Activated CD8-positive, alpha-beta memory T cell treated with anti-CD3 and anti-CD28 coated beads, Interleukin-2, amount 10 ng/mL, durations not matched to agents 7 days and 5 days (primary cell): ENCODE measurements at regions not wholly inside any gene's neighbourhood (a gene's known extent, or its start where the extent isn't known, plus 50 kb on each side); places are given as distances from the start of the nearest gene placed in this dataset.

Source experiments
- ATAC-seq: fragments of 150-1000 bp; cut with Tn5 transposase; one replicate; pipeline ENCODE4 v1.10.0; 2021; ENCODE audit warnings: moderate library complexity
- CTCF ChIA-PET: fragments of 350-600 bp; sonication (Branson Sonifier 250); formaldehyde crosslinking; loops from one replicate; lab custom pipeline; 2021; ENCODE audit warnings: antibody characterized with exemption; lab: Charles Lee
- DNase-seq: peaks from one replicate; pipeline ENCODE4 v3.0.0-alpha.2; 2020
- H3K27ac Mint-ChIP-seq: one replicate; pipeline ENCODE4 v1.8.0; 2021; ENCODE audit warnings: mild to moderate bottlenecking, mixed read lengths
- H3K27me3 Mint-ChIP-seq: one replicate; pipeline ENCODE4 v1.8.0; 2021; ENCODE audit warnings: mixed read lengths
- H3K36me3 Mint-ChIP-seq: one replicate; pipeline ENCODE4 v1.8.0; 2021; ENCODE audit warnings: mild to moderate bottlenecking, mixed read lengths
- H3K4me1 Mint-ChIP-seq: one replicate; pipeline ENCODE4 v1.8.0; 2021; ENCODE audit warnings: mixed read lengths
- H3K4me3 Mint-ChIP-seq: one replicate; pipeline ENCODE4 v1.8.0; 2021; ENCODE audit warnings: mild to moderate bottlenecking, moderate library complexity, mixed read lengths
- H3K9me3 Mint-ChIP-seq: one replicate; pipeline ENCODE4 v1.8.0; 2022; ENCODE audit warnings: low read depth, mixed read lengths

DNA sequence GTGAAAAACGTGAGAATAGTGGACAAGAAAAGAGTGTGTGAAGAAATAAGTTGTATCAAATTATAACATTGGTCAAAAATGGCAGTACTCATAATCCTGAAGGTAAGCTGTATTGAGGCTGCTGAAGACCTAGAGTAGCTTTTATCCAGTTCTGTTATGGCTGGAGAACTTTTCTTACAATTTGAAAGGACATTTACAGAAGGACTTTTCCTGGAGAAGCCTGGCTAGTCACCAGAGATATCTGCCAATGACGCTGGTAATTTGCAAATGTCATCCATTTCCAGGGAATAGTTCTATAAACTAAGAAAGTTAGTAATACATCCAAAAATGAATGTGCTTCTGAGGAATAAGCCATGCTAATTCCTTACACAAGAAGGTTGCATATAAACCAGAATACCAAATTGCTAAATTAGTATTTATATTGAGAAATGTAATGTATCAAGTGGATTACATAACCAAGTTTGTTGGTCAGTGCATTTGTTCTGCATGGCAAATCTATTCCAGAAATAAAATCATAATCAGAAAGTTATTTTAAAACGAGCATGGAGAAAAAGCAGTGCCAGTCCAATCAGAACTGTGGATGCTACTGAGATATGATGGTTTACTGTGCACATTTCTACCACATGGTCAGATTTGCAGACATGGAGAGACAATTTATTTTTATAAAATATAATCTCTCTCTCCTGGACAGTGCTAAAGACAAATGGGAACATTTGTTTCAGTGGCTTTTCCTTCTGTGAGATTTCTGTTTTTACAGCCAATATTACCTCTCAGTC lies 743.7 kb upstream of the HS3ST1 start:
- no peaks in the 10 kb centered on the region for H3K27me3 Mint-ChIP-seq
- DNase-seq (no peak), ATAC-seq (no peak)
- no peaks in the 10 kb centered on the region for H3K36me3 Mint-ChIP-seq
- no peaks in the 10 kb centered on the region for H3K4me1 Mint-ChIP-seq
- no peak overlapping the region for H3K4me3 Mint-ChIP-seq
- H3K9me3 Mint-ChIP-seq: peaks cover 2% of the 10 kb centered on the region
- no peak overlapping the region for H3K27ac Mint-ChIP-seq
- CTCF ChIA-PET: no interaction called here

GRCh38 chr4:12170308-12170707 lies 741.6 kb upstream of the HS3ST1 start:
- Mint-ChIP-seq H3K4me1 (no peaks in the 10 kb centered on the region), H3K27ac (no peak overlapping the region), H3K9me3 (peaks cover 4% of the 10 kb centered on the region), H3K27me3 (no peaks in the 10 kb centered on the region), H3K4me3 (no peak overlapping the region), H3K36me3 (no peaks in the 10 kb centered on the region)
- CTCF ChIA-PET: no interaction called here
- ATAC-seq (no peak), DNase-seq (no peak)

GRCh38 chr4:12165616-12166015 lies 736.9 kb upstream of the HS3ST1 start:
- CTCF ChIA-PET: no interaction called here
- Mint-ChIP-seq H3K4me3 (no peak overlapping the region), H3K27me3 (no peaks in the 10 kb centered on the region), H3K9me3 (peaks cover 4% of the 10 kb centered on the region), H3K4me1 (no peaks in the 10 kb centered on the region), H3K36me3 (no peaks in the 10 kb centered on the region), H3K27ac (no peak overlapping the region)
- no peak for DNase-seq
- no peak for ATAC-seq

- CTCF ChIA-PET: no interaction called here
- H3K9me3 Mint-ChIP-seq: peaks cover 6% of the 10 kb centered on the region
- H3K4me1 Mint-ChIP-seq: no peaks in the 10 kb centered on the region
- ATAC-seq: no peak
- H3K27ac Mint-ChIP-seq: no peak overlapping the region
- H3K36me3 Mint-ChIP-seq: no peaks in the 10 kb centered on the region
- no peak for DNase-seq
- H3K27me3 Mint-ChIP-seq: no peaks in the 10 kb centered on the region
- no peak overlapping the region for H3K4me3 Mint-ChIP-seq
Observed at GRCh38 chr4:12146339-12146738, 717.6 kb upstream of the HS3ST1 start.

- H3K9me3 Mint-ChIP-seq: peaks cover 6% of the 10 kb centered on the region
- CTCF ChIA-PET: no interaction called here
- no peaks in the 10 kb centered on the region for H3K4me1 Mint-ChIP-seq
- H3K4me3 Mint-ChIP-seq: no peak overlapping the region
- ATAC-seq (no peak), DNase-seq (no peak)
- H3K27me3 Mint-ChIP-seq: no peaks in the 10 kb centered on the region
- no peak overlapping the region for H3K27ac Mint-ChIP-seq
- H3K36me3 Mint-ChIP-seq: no peaks in the 10 kb centered on the region
Observed at GRCh38 chr4:12145768-12146167, 717.1 kb upstream of the HS3ST1 start.

- Mint-ChIP-seq H3K27me3 (no peaks in the 10 kb centered on the region), H3K4me1 (no peaks in the 10 kb centered on the region), H3K9me3 (peaks cover 6% of the 10 kb centered on the region), H3K27ac (no peak overlapping the region), H3K4me3 (no peak overlapping the region), H3K36me3 (no peaks in the 10 kb centered on the region)
- ATAC-seq: no peak
- no peak for DNase-seq
- CTCF ChIA-PET: no interaction called here
Observed at GRCh38 chr4:12145106-12145505, 716.4 kb upstream of the HS3ST1 start.

- H3K27me3 Mint-ChIP-seq: no peaks in the 10 kb centered on the region
- H3K4me3 Mint-ChIP-seq: no peak overlapping the region
Observed at GRCh38 chr4:12144051-12144450, 715.4 kb upstream of the HS3ST1 start.

GRCh38 chr4:12140864-12141263 lies 712.2 kb upstream of the HS3ST1 start:
- CTCF ChIA-PET: no interaction called here
- Mint-ChIP-seq H3K4me1 (no peaks in the 10 kb centered on the region), H3K36me3 (no peaks in the 10 kb centered on the region), H3K9me3 (peaks cover 4% of the 10 kb centered on the region), H3K27me3 (no peaks in the 10 kb centered on the region), H3K27ac (no peak overlapping the region), H3K4me3 (no peak overlapping the region)
- no peak for DNase-seq
- no peak for ATAC-seq

More at GRCh38 chr4:12144051-12144450, 715.4 kb upstream of the HS3ST1 start:
- ATAC-seq (no peak), DNase-seq (no peak)
- no peaks in the 10 kb centered on the region for H3K4me1 Mint-ChIP-seq
- no peak overlapping the region for H3K27ac Mint-ChIP-seq
- CTCF ChIA-PET: no interaction called here
- H3K9me3 Mint-ChIP-seq: peaks cover 5% of the 10 kb centered on the region
- H3K36me3 Mint-ChIP-seq: no peaks in the 10 kb centered on the region

- Mint-ChIP-seq H3K4me3 (no peak overlapping the region), H3K27me3 (no peaks in the 10 kb centered on the region), H3K36me3 (no peaks in the 10 kb centered on the region), H3K4me1 (no peaks in the 10 kb centered on the region), H3K27ac (no peak overlapping the region), H3K9me3 (peaks cover 4% of the 10 kb centered on the region)
- DNase-seq: no peak
- ATAC-seq: no peak
- CTCF ChIA-PET: no interaction called here
Observed at GRCh38 chr4:12139296-12139695, 710.6 kb upstream of the HS3ST1 start.

- DNase-seq: no peak
- Mint-ChIP-seq H3K4me1 (no peaks in the 10 kb centered on the region), H3K4me3 (no peak overlapping the region), H3K9me3 (peaks cover 7% of the 10 kb centered on the region), H3K27ac (no peak overlapping the region), H3K36me3 (no peaks in the 10 kb centered on the region), H3K27me3 (no peaks in the 10 kb centered on the region)
- no peak for ATAC-seq
- CTCF ChIA-PET: no interaction called here
Observed at GRCh38 chr4:12138488-12138887, 709.8 kb upstream of the HS3ST1 start.

DNA sequence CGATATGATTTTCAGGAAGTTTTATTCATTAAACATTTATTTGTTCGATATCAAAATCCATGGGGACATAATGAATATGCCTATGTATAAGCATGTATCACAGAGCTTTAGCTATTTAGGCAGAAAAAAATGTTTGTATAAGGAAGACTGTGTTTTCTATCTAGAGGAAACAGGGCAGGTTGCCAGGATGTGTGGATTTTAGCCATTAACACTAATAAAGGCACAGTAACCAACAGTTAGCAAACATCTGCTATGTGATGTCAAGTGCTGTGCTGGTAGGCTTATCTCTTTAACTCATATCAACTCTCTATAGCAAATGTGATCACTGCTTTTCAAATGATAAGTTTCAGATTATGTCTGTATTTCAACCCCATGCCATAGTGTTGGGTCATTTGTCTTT lies 708.9 kb upstream of the HS3ST1 start:
- Mint-ChIP-seq H3K4me1 (no peaks in the 10 kb centered on the region), H3K27me3 (no peaks in the 10 kb centered on the region), H3K9me3 (peaks cover 7% of the 10 kb centered on the region), H3K4me3 (no peak overlapping the region), H3K27ac (no peak overlapping the region), H3K36me3 (no peaks in the 10 kb centered on the region)
- ATAC-seq: no peak
- no peak for DNase-seq
- CTCF ChIA-PET: no interaction called here

DNA sequence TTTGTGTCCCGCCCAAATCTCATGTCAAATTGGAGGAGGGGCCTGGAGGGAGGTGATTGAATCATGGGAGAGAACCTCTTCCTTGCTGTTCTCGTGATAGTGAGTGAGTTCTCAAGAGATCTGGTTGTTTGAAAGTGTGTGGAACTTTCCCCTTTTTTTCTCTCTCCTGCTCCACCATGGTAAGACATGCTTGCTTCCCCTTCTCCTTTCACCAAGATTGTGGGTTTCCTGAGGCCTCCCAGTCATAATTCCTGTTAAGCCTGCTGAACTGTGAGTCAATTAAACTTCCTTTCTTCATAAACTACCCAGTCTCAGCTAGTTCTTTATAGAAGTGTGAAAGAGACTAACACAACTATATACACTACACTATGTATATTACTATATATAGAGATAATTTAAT lies 697.8 kb upstream of the HS3ST1 start:
- CTCF ChIA-PET: no interaction called here

DNA sequence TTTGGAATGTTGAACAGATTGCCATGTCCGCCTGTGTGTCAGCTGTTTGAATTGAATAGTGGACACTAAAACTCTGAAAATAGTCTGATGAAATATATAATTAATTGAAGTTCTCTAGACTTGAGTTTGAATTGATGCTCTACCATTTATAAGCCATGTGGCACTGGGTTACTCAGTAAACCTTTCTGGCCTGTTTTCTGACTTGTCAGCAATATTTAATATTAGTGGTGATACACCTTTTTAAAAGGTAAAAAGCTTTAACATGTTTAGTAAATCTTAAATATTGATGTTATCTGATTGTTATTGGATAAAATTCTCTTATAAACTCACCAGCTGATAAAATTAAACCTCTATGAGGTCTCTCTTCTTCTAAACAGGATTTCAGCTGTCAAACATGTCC lies 695.4 kb upstream of the HS3ST1 start:
- no peak for DNase-seq
- Mint-ChIP-seq H3K9me3 (peaks cover 8% of the 10 kb centered on the region), H3K4me3 (no peak overlapping the region), H3K27me3 (no peaks in the 10 kb centered on the region), H3K4me1 (no peaks in the 10 kb centered on the region), H3K36me3 (no peaks in the 10 kb centered on the region), H3K27ac (no peak overlapping the region)
- ATAC-seq: no peak
- CTCF ChIA-PET: no interaction called here

More for the DNA sequence above, 697.8 kb upstream of the HS3ST1 start:
- Mint-ChIP-seq H3K4me1 (no peaks in the 10 kb centered on the region), H3K9me3 (peaks cover 4% of the 10 kb centered on the region), H3K36me3 (no peaks in the 10 kb centered on the region), H3K27me3 (no peaks in the 10 kb centered on the region), H3K4me3 (no peak overlapping the region), H3K27ac (no peak overlapping the region)
- ATAC-seq (no peak), DNase-seq (no peak)

DNA sequence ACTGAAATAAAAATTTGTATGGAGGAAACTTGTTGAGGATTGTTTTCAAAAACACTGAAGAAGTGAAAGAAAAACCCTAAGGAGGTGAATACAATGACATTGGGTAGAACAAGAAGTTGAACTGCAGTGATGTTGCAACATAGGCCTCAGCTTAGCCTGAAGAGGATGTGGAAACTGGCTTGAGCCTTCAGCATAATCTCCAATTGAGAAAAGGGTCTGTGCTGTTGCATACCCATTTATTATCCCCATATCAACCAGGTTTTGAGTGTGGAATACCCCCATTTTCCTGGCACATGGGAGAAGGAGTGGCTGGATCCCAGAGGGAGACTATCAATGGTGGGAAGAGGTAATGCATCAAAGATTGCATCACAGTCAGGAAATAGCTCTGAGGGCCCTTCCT lies 695.0 kb upstream of the HS3ST1 start:
- DNase-seq (no peak), ATAC-seq (no peak)
- H3K4me1 Mint-ChIP-seq: no peaks in the 10 kb centered on the region
- no peak overlapping the region for H3K4me3 Mint-ChIP-seq
- peaks cover 8% of the 10 kb centered on the region for H3K9me3 Mint-ChIP-seq
- H3K27me3 Mint-ChIP-seq: no peaks in the 10 kb centered on the region
- no peak overlapping the region for H3K27ac Mint-ChIP-seq
- H3K36me3 Mint-ChIP-seq: no peaks in the 10 kb centered on the region
- CTCF ChIA-PET: no interaction called here
